MCF 10A (cell line): ENCODE measurements at regions not wholly inside any gene's neighbourhood (a gene's known extent, or its start where the extent isn't known, plus 50 kb on each side); places are given as distances from the start of the nearest gene placed in this dataset.

ENCODE experiments used
- BruUV-seq: library from RNA; stranded (reverse); fragments of 400-500 nt; replicated peaks from 2 replicates; lab custom pipeline; 2021; lab: Mats Ljungman, UMichigan
- CTCF ChIA-PET: fragments of 300-600 bp; sonication (Branson Sonifier 250); formaldehyde crosslinking; extraction: SDS; loops from one replicate; lab custom pipeline; 2021; ENCODE audit warnings: antibody characterized with exemption, inconsistent platforms; lab: Yijun Ruan, JAX
- POLR2A ChIA-PET: fragments of 300-600, 350-650 bp; sonication (Branson Sonifier 250); formaldehyde crosslinking; extraction: SDS; loops from one replicate; lab custom pipeline; 2020; ENCODE audit warnings: antibody characterized with exemption, inconsistent platforms; lab: Yijun Ruan, JAX
- DNase-seq: peaks from one replicate; pipeline ENCODE4 v3.0.0-alpha.2; 2018; ENCODE audit not compliant: unreplicated experiment
- H3K27ac Mint-ChIP-seq: one replicate; pipeline ENCODE4 v1.8.0; 2022; ENCODE audit warnings: mild to moderate bottlenecking, low read depth, mixed read lengths; ENCODE audit not compliant: unreplicated experiment
- H3K27me3 Mint-ChIP-seq: one replicate; pipeline ENCODE4 v1.8.0; 2022; ENCODE audit warnings: mixed read lengths; ENCODE audit not compliant: insufficient read depth, unreplicated experiment
- H3K36me3 Mint-ChIP-seq: one replicate; pipeline ENCODE4 v1.8.0; 2022; ENCODE audit warnings: mild to moderate bottlenecking, moderate library complexity, mixed read lengths; ENCODE audit not compliant: insufficient read depth, unreplicated experiment
- H3K4me1 Mint-ChIP-seq: one replicate; pipeline ENCODE4 v1.8.0; 2022; ENCODE audit warnings: mixed read lengths; ENCODE audit not compliant: insufficient read depth, unreplicated experiment
- H3K4me3 Mint-ChIP-seq: one replicate; pipeline ENCODE4 v1.8.0; 2022; ENCODE audit warnings: mild to moderate bottlenecking, moderate library complexity, mixed read lengths; ENCODE audit not compliant: unreplicated experiment
- H3K9me3 Mint-ChIP-seq: one replicate; pipeline ENCODE4 v1.8.0; 2022; ENCODE audit warnings: mixed read lengths; ENCODE audit not compliant: unreplicated experiment
- CTCF ChIP-seq: fragments of 200-600 bp; IDR thresholded peaks from one replicate; pipeline ENCODE4 v1.8.0; 2022; ENCODE audit warnings: antibody characterized with exemption, mild to moderate bottlenecking; ENCODE audit not compliant: unreplicated experiment
- intact Hi-C: fragments of 100-400 bp; cut with micrococcal nuclease; formaldehyde crosslinking; loops from 2 replicates; pipeline ENCODE4 v1.14.1; 2022

- BruUV-seq, result no TSS peak
- no peak for DNase-seq
- no peaks in the 10 kb centered on the region for H3K4me1 Mint-ChIP-seq
- H3K4me3 Mint-ChIP-seq, result no peak overlapping the region
- H3K9me3 Mint-ChIP-seq, result no peaks in the 10 kb centered on the region
- no peak for TF ChIP-seq CTCF
- H3K27ac Mint-ChIP-seq, result no peak overlapping the region
- ChIA-PET POLR2A (no interaction called here), CTCF (no interaction called here)
- no peaks in the 10 kb centered on the region for H3K27me3 Mint-ChIP-seq
- H3K36me3 Mint-ChIP-seq, result no peaks in the 10 kb centered on the region
- intact Hi-C loops, result no loop called here
These were observed 289.2 kb upstream of the NRP1 start for GRCh38 chr10:33623669-33624068.

DNA sequence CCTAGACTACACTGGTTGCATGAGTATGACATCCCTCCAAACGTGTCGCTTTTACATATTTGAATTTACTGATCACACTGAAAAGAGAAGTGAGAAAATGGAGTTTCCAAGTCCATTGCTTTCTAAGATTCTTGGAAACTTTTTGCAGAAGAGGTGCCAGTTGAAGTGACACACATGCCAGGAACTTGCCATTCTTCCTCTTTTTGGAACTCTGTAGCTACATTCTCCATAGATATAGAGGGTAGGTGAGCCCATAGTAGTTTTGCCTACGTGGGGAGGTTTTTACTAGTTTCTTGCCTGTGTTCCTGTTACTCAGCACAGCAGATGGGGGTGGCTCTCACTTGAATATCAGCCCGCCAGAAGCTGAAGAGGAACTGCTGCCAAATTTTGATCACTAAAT, 286.6 kb upstream of the NRP1 start:
- Mint-ChIP-seq H3K4me3 (no peak overlapping the region), H3K27ac (no peak overlapping the region), H3K36me3 (no peaks in the 10 kb centered on the region), H3K9me3 (no peaks in the 10 kb centered on the region), H3K27me3 (no peaks in the 10 kb centered on the region), H3K4me1 (no peaks in the 10 kb centered on the region)
- intact Hi-C loops, result no loop called here
- ChIA-PET POLR2A (no interaction called here), CTCF (no interaction called here)
- DNase-seq, result no peak
- BruUV-seq, result no TSS peak
- no peak for TF ChIP-seq CTCF

- no peaks in the 10 kb centered on the region for H3K27me3 Mint-ChIP-seq
- no TSS peak for BruUV-seq
- intact Hi-C loops, result no loop called here
- H3K27ac Mint-ChIP-seq, result no peak overlapping the region
- peaks cover 8% of the 10 kb centered on the region for H3K9me3 Mint-ChIP-seq
- ChIA-PET CTCF (no interaction called here), POLR2A (no interaction called here)
- no peak for DNase-seq
- H3K36me3 Mint-ChIP-seq, result no peaks in the 10 kb centered on the region
- no peak overlapping the region for H3K4me3 Mint-ChIP-seq
- no peaks in the 10 kb centered on the region for H3K4me1 Mint-ChIP-seq
- TF ChIP-seq CTCF, result no peak
These were observed 283.7 kb upstream of the NRP1 start for GRCh38 chr10:33618196-33618595.

DNA sequence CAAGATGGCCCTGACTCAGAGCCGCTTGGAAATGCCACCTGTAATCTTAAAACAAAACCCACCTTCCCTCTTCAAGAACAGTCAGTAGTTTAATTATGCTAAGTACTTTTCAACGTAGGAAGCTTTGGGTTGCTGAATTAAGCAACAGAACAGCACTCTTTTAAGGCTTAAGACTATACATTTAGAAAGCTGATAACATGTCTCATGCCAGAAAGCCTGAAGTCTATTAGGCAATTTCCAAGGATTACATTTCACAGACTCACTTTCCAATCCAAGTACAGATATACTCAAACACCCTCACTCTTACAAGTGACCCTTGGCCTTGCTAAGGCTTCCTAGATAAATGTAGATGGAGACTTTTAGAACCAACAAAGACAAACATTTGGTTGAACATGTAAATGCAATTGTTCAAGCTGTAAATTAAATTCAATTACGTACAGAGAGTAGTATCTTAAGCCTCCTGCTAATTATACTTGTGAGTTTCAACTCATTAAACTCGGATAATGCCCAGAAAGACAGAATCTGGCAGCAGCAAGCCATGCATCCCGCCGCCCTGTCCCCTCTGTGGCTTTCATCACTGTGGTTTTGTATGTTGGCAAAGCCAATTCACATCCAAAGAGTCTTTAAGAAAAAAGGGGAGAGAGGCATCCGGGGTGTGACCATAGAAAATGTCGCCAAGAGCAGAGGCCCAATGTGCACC, 283.1 kb upstream of the NRP1 start:
- BruUV-seq, result no TSS peak
- POLR2A ChIA-PET, result no interaction called here
- H3K9me3 Mint-ChIP-seq, result peaks cover 8% of the 10 kb centered on the region
- TF ChIP-seq CTCF, result no peak
- H3K36me3 Mint-ChIP-seq, result no peaks in the 10 kb centered on the region
- CTCF ChIA-PET, result no interaction called here
- H3K4me1 Mint-ChIP-seq, result peaks cover 6% of the 10 kb centered on the region
- no peak overlapping the region for H3K4me3 Mint-ChIP-seq
- no peak for DNase-seq
- no peaks in the 10 kb centered on the region for H3K27me3 Mint-ChIP-seq
- no peak overlapping the region for H3K27ac Mint-ChIP-seq
- intact Hi-C loops, result no loop called here
